Type B pancreatic cell (in vitro differentiated cells): ENCODE measurements at regions not wholly inside any gene's neighbourhood (a gene's known extent, or its start where the extent isn't known, plus 50 kb on each side); places are given as distances from the start of the nearest gene placed in this dataset.

Source experiments
- DNase-seq: peaks from one replicate; pipeline ENCODE4 v3.0.0; 2021; ENCODE audit warnings: mixed read lengths; ENCODE audit not compliant: unreplicated experiment; ENCODE audit errors: extremely low spot score
- H3K27ac Mint-ChIP-seq: 2 replicates; pipeline ENCODE4 v1.8.0; 2021; ENCODE audit warnings: mild to moderate bottlenecking, mixed read lengths
- H3K27me3 Mint-ChIP-seq: 2 replicates; pipeline ENCODE4 v1.8.0; 2021; ENCODE audit warnings: mixed read lengths
- H3K36me3 Mint-ChIP-seq: 2 replicates; pipeline ENCODE4 v1.8.0; 2021; ENCODE audit warnings: mixed read lengths
- H3K4me1 Mint-ChIP-seq: one replicate; pipeline ENCODE4 v1.8.0; 2021; ENCODE audit warnings: mixed read lengths; ENCODE audit not compliant: unreplicated experiment
- H3K4me3 Mint-ChIP-seq: 2 replicates; pipeline ENCODE4 v1.8.0; 2021; ENCODE audit warnings: mild to moderate bottlenecking, mixed read lengths
- H3K9me3 Mint-ChIP-seq: 2 replicates; pipeline ENCODE4 v1.8.0; 2021; ENCODE audit warnings: mixed read lengths
- CTCF ChIP-seq: fragments of 200-600 bp; sonication (generic); conservative IDR thresholded peaks from 2 replicates; pipeline ENCODE4 v1.5.0; 2021; ENCODE audit warnings: antibody characterized with exemption, mild to moderate bottlenecking

GRCh38 chr5:133905424-133905823 is 63.0 kb downstream of the C5orf15 start:
- Mint-ChIP-seq H3K9me3 (no peaks in the 10 kb centered on the region), H3K36me3 (no peaks in the 10 kb centered on the region), H3K4me3 (no peak overlapping the region), H3K4me1 (peaks cover 11% of the 10 kb centered on the region), H3K27me3 (peaks cover 16% of the 10 kb centered on the region), H3K27ac (no peak overlapping the region)
- TF ChIP-seq CTCF, result no peak
- DNase-seq, result no peak

GRCh38 chr5:133904641-133905040 is 63.8 kb downstream of the C5orf15 start:
- no peak for DNase-seq
- Mint-ChIP-seq H3K27me3 (peaks cover 14% of the 10 kb centered on the region), H3K4me3 (no peak overlapping the region), H3K4me1 (peaks cover 19% of the 10 kb centered on the region), H3K9me3 (no peaks in the 10 kb centered on the region), H3K36me3 (no peaks in the 10 kb centered on the region), H3K27ac (no peak overlapping the region)
- TF ChIP-seq CTCF, result no peak

- Mint-ChIP-seq H3K36me3 (no peaks in the 10 kb centered on the region), H3K27me3 (peaks cover 12% of the 10 kb centered on the region), H3K9me3 (no peaks in the 10 kb centered on the region), H3K27ac (no peak overlapping the region), H3K4me1 (peaks cover 27% of the 10 kb centered on the region), H3K4me3 (no peak overlapping the region)
- DNase-seq, result no peak
- no peak for TF ChIP-seq CTCF
These were observed 65.8 kb downstream of the C5orf15 start for GRCh38 chr5:133902511-133903118.

- Mint-ChIP-seq H3K36me3 (no peaks in the 10 kb centered on the region), H3K4me3 (no peak overlapping the region), H3K4me1 (peaks cover 27% of the 10 kb centered on the region), H3K27me3 (peaks cover 14% of the 10 kb centered on the region), H3K9me3 (no peaks in the 10 kb centered on the region), H3K27ac (no peak overlapping the region)
- DNase-seq, result no peak
- no peak for TF ChIP-seq CTCF
These were observed 67.7 kb downstream of the C5orf15 start for GRCh38 chr5:133900534-133901270.

DNA sequence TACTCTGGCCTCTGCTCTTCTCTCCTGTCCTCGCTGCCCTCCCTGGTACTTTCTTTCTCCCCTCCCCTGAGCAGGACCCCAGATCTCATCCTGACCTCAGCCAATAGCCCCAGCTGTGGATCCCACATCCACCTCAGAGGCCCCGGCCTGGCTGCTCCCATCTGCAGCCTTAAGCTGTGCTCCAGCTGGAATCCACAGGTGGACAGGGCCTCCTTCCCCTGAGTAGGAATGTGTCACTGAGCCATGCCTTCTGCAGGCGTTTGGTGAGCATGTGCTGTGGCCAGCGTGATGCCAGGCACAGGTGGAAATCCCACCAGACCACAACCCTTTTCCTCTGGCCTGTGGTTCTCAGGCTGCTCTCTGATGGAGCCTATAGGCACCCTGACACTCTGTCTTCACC is 68.9 kb downstream of the C5orf15 start:
- H3K4me3 Mint-ChIP-seq, result no peak overlapping the region
- H3K4me1 Mint-ChIP-seq, result peaks cover 24% of the 10 kb centered on the region
- no peak for DNase-seq
- H3K27ac Mint-ChIP-seq, result no peak overlapping the region
- H3K36me3 Mint-ChIP-seq, result no peaks in the 10 kb centered on the region
- no peaks in the 10 kb centered on the region for H3K9me3 Mint-ChIP-seq
- H3K27me3 Mint-ChIP-seq, result peaks cover 11% of the 10 kb centered on the region
- no peak for TF ChIP-seq CTCF
